K562 (cell line): ENCODE measurements at regions not wholly inside any gene's neighbourhood (a gene's known extent, or its start where the extent isn't known, plus 50 kb on each side); places are given as distances from the start of the nearest gene placed in this dataset.

Experiments
- CHD1 ChIP-seq: fragments of 200-600 bp; sonication (generic); IDR thresholded peaks from one replicate; pipeline ENCODE4 v1.6.1; 2012; ENCODE audit warnings: mild to moderate bottlenecking, moderate library complexity, low read length, inconsistent platforms
- HNRNPH1 ChIP-seq: fragments of 200-400 bp; formaldehyde crosslinking; optimal IDR thresholded peaks from 2 replicates; pipeline ENCODE3; 2017; ENCODE audit warnings: low read depth, mild to moderate bottlenecking, low read length, moderate library complexity
- POLR2A ChIP-seq: fragments of 450-650 bp; conservative IDR thresholded peaks from 2 replicates; pipeline ENCODE4 v1.6.1; 2016
- POLR2G ChIP-seq: fragments of 200-400 bp; formaldehyde crosslinking; IDR thresholded peaks from 2 replicates; pipeline ENCODE4 v1.6.1; 2017; ENCODE audit warnings: low read depth, mild to moderate bottlenecking, antibody characterized with exemption, low read length, moderate library complexity
- RBFOX2 ChIP-seq: fragments of 200-400 bp; formaldehyde crosslinking; IDR thresholded peaks from 2 replicates; pipeline ENCODE4 v1.6.1; 2017; ENCODE audit warnings: low read depth, mild to moderate bottlenecking, low read length, moderate library complexity
- RBM17 ChIP-seq: fragments of 200-400 bp; formaldehyde crosslinking; IDR thresholded peaks from 2 replicates; pipeline ENCODE4 v1.6.1; 2017; ENCODE audit warnings: low read depth, mild to moderate bottlenecking, low read length, borderline replicate concordance
- TSHZ1 ChIP-seq: fragments of 250-450 bp; sonication (Bioruptor Pico); IDR thresholded peaks from 2 replicates; pipeline ENCODE4 v1.4.0; 2020; ENCODE audit warnings: mild to moderate bottlenecking, moderate library complexity

- TF ChIP-seq CHD1: no peak
- TF ChIP-seq POLR2A: no peak
- TF ChIP-seq POLR2G: no peak
- TF ChIP-seq RBFOX2: no peak
- no peak for TF ChIP-seq RBM17
- TF ChIP-seq TSHZ1: no peak
- no peak for TF ChIP-seq HNRNPH1
Measured at GRCh38 chr2:217746808-217747207, 256.0 kb downstream of the TNS1 start.
